Kidney epithelial cell (primary cell): ENCODE measurements at regions not wholly inside any gene's neighbourhood (a gene's known extent, or its start where the extent isn't known, plus 50 kb on each side); places are given as distances from the start of the nearest gene placed in this dataset.

ENCODE experiments used
- DNase-seq: peaks from one replicate; pipeline ENCODE4 v3.0.0-alpha.2; 2010; ENCODE audit warnings: low read depth
- H3K27me3 ChIP-seq: 2 replicates; pipeline ENCODE4 v1.6.0; 2011; ENCODE audit warnings: low read length; ENCODE audit not compliant: control insufficient read depth, insufficient read depth
- H3K36me3 ChIP-seq: 2 replicates; pipeline ENCODE4 v1.5.1; 2011; ENCODE audit warnings: low read length; ENCODE audit not compliant: control insufficient read depth, insufficient read depth
- H3K4me3 ChIP-seq: 2 replicates; pipeline ENCODE4 v1.5.1; 2011; ENCODE audit warnings: low read depth, mild to moderate bottlenecking, control low read depth, low read length
- TF ChIP-seq, protein P1 (sequence below): IDR thresholded peaks from 2 replicates; pipeline ENCODE4 v1.5.1; 2011; ENCODE audit warnings: mild to moderate bottlenecking, moderate library complexity, low read length, control low read depth, inconsistent platforms; ENCODE audit not compliant: insufficient read depth, poor library complexity, severe bottlenecking

DNA sequence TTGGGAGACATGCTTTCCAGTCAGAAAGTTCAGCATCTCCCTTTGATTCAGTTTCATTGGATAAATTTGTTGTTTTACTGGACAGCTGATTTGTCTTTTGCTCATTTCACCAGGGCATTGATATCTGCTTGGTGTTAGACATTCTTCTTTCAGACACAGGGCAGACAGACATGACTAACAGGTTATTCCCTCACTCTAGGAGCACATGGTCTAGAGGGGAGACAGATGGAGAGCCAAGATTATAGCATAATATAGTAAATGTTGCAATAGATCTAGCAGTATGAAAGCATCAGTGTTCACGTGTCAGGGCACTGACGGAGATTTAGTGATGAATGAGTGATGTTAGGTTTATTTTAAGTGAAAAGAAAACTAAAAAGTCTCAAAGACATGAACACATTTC is 187.0 kb upstream of the CYRIA start:
- TF ChIP-seq, protein P1, sequence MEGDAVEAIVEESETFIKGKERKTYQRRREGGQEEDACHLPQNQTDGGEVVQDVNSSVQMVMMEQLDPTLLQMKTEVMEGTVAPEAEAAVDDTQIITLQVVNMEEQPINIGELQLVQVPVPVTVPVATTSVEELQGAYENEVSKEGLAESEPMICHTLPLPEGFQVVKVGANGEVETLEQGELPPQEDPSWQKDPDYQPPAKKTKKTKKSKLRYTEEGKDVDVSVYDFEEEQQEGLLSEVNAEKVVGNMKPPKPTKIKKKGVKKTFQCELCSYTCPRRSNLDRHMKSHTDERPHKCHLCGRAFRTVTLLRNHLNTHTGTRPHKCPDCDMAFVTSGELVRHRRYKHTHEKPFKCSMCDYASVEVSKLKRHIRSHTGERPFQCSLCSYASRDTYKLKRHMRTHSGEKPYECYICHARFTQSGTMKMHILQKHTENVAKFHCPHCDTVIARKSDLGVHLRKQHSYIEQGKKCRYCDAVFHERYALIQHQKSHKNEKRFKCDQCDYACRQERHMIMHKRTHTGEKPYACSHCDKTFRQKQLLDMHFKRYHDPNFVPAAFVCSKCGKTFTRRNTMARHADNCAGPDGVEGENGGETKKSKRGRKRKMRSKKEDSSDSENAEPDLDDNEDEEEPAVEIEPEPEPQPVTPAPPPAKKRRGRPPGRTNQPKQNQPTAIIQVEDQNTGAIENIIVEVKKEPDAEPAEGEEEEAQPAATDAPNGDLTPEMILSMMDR = no peak
- no peak overlapping the region for H3K4me3 ChIP-seq
- no peaks in the 10 kb centered on the region for H3K27me3 ChIP-seq
- no peak for DNase-seq
- H3K36me3 ChIP-seq = no peaks in the 10 kb centered on the region

- TF ChIP-seq, protein P1 = no peak
- Histone ChIP-seq H3K27me3 (no peaks in the 10 kb centered on the region), H3K4me3 (no peak overlapping the region), H3K36me3 (no peaks in the 10 kb centered on the region)
- DNase-seq = no peak
Observed at GRCh38 chr2:16851126-16851525, 185.5 kb upstream of the CYRIA start.

DNA sequence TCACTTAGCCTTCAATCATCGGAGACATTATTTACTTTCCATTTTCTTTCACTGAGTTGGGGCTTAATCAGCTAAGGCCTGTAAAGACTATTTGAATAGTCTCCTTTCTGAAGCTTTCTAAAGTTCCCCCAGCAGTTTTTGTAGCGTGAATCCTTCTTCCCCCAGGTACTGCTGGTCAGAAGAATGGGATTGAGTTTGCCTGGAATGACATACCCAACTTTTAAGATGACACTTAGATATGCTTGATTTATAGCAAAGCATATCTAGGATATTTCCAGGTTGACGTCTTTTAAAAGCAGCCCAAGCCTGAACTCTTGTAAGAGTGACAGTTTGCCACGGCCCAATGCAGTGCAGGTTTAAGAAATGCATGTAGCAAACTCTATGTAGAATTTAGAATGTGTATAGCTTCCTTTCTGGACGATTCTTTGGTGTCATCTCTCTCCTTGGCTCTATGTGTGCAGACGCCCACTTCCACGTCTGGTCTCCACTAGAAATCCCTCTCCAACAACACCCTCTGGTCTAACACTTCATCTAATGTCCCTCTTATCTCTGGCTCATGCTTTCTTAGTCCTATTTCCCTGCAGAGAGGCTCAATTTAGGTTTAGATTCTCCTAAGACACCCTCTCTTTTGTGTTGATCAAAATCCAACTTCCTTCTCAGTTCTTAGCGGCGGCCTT is 175.0 kb upstream of the CYRIA start:
- H3K36me3 ChIP-seq = no peaks in the 10 kb centered on the region
- H3K27me3 ChIP-seq = no peaks in the 10 kb centered on the region
- no peak overlapping the region for H3K4me3 ChIP-seq
- no peak for DNase-seq
- TF ChIP-seq, protein P1 = no peak

DNA sequence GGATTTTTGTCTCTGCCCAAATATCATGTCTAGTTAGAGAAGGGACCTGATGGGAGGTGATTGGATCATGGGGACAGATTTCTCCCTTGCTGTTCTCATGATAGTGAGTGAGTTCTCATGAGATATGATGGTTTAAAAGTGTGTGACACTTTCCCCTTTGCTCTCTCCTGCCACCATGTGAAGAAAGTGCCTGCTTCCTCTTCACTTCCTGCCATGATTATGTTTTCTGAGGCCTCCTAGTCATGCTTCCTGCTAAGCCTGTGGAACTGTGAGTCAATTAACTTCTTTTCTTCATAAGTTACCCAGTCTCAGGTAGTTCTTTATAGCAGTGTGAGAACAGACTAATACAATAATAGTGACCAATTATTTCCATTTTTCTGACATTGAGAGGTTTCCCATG is 167.3 kb upstream of the CYRIA start:
- Histone ChIP-seq H3K4me3 (no peak overlapping the region), H3K36me3 (no peaks in the 10 kb centered on the region), H3K27me3 (no peaks in the 10 kb centered on the region)
- no peak for DNase-seq
- TF ChIP-seq, protein P1 = no peak

DNA sequence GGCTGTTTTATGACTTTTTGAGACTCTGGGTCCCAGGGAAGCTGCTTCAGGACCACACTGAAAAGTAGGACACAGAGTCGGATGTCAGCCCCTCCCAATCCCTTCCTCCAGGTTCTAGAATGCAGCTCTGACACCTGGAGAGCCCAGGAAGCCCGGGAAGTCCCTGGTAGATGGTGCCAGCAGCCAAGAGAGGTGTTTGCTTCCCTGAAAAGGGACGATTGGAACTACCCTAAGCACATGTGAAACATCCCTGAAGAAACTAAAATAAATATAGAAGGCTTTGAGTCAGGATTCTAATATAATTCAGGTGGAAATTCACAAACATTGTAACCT is 163.2 kb upstream of the CYRIA start:
- TF ChIP-seq, protein P1 = no peak
- DNase-seq = no peak
- no peak overlapping the region for H3K4me3 ChIP-seq

DNA sequence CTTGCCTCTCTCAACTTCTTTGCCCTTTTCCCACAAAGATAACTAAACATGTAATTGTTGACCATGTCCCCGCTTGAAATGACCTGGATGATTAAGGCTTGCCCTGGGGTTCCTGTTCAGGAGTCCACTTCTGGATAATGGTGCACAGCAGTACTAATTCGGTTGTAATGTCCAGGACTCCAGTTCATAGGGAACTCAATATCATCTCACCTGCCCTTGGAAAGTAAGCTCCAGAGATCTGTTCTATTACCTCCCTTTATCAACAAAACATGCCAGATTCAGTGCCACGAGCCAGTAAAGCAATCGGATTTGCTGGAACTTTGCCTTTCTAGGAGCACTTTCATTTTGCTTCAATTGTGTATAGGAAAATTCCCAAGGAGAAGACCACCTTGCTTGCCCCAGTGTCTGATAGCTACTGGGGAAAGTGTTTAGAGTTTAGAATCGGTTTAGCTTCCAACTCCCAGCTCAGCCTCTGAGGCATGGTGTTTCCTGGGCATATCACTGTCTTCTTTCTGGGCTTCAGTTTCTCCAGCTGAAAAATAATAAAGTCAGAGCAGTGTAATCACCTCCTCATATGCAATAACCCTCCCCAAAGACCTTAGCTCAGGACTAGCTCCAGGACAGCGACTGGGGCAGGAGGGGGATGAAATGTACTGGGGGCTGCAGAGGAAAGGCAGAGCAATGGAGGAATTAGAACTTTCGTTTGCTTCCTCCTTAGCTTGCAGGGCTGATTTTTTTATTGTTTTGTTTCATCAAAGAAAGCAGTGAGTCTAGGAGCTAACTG is 162.6 kb upstream of the CYRIA start:
- TF ChIP-seq, protein P1 = no peak
- Histone ChIP-seq H3K36me3 (no peaks in the 10 kb centered on the region), H3K4me3 (no peak overlapping the region), H3K27me3 (no peaks in the 10 kb centered on the region)
- no peak for DNase-seq

More for the DNA sequence above, 163.2 kb upstream of the CYRIA start:
- Histone ChIP-seq H3K27me3 (no peaks in the 10 kb centered on the region), H3K36me3 (no peaks in the 10 kb centered on the region)
